Lung (tissue), 11 donors: ENCODE measurements at regions not wholly inside any gene's neighbourhood (a gene's known extent, or its start where the extent isn't known, plus 50 kb on each side); places are given as distances from the start of the nearest gene placed in this dataset.

ENCODE experiments used
- ATAC-seq: fragments of 200-7000 bp; cut with Tn5 transposase; one replicate; pipeline ENCODE4 v1.9.1; 2020; ENCODE audit warnings: moderate number of reproducible peaks; ENCODE audit not compliant: insufficient read depth, low FRiP score
- DNase-seq, 3 donors: peaks; one replicate each; pipeline ENCODE4 v3.0.0-alpha.2; 2013 to 2017
- H3K27ac ChIP-seq, 2 donors: one replicate each; pipeline ENCODE4 v1.5.1; 2013; ENCODE audit warnings: mild to moderate bottlenecking in 2 of 2, moderate library complexity in 2 of 2, control low read depth in 1 of 2, inconsistent platforms in 1 of 2, low read depth in 1 of 2, low read length in 1 of 2
- H3K27me3 ChIP-seq, 3 donors: one replicate each; pipeline ENCODE4 v1.5.1; 2013; ENCODE audit warnings: low read length in 2 of 3; ENCODE audit not compliant: control insufficient read depth in 3 of 3, insufficient read depth in 3 of 3
- H3K36me3 ChIP-seq, 4 donors: one replicate each; pipeline ENCODE4 v1.5.1; 2013; ENCODE audit warnings: low read length in 4 of 4, mild to moderate bottlenecking in 1 of 4, moderate library complexity in 1 of 4; ENCODE audit not compliant: control insufficient read depth in 4 of 4, insufficient read depth in 4 of 4
- H3K4me1 ChIP-seq, 5 donors: one replicate each; pipeline ENCODE4 v1.5.1; 2013; ENCODE audit warnings: low read length in 5 of 5, mild to moderate bottlenecking in 2 of 5, moderate library complexity in 1 of 5; ENCODE audit not compliant: control insufficient read depth in 5 of 5, insufficient read depth in 5 of 5
- H3K4me3 ChIP-seq: one replicate; pipeline ENCODE4 v1.5.1; 2013; ENCODE audit warnings: mild to moderate bottlenecking, control low read depth, moderate library complexity
- H3K9ac ChIP-seq, 2 donors: one replicate each; pipeline ENCODE4 v1.5.1; 2013; ENCODE audit warnings: low read length in 2 of 2, control low read depth in 1 of 2; ENCODE audit not compliant: insufficient read depth in 1 of 2
- H3K9me3 ChIP-seq, 4 donors: one replicate each; pipeline ENCODE4 v1.5.1; 2013; ENCODE audit warnings: low read length in 3 of 4, mild to moderate bottlenecking in 1 of 4, moderate library complexity in 1 of 4; ENCODE audit not compliant: control insufficient read depth in 4 of 4, insufficient read depth in 3 of 4
- WGBS, 2 donors: extraction: QIAGEN DNeasy Blood & Tissue Kit; methylation state at CpG; one replicate each; pipeline ENCODE4 v1.1.7; 2013; 5-methylcytosine and 5-hydroxymethylcytosine counted together
- TF ChIP-seq, protein P1 (sequence below): IDR thresholded peaks from 2 replicates; pipeline ENCODE4 v1.5.1; 2012; ENCODE audit warnings: mild to moderate bottlenecking; ENCODE audit errors: control extremely low read depth, extremely low read depth
- donor health status: control.
- donor health status: control.
- donor health status: Bipolar disorder and iron deficiency.
- donor health status: healthy.
- donor health status: DM: yes; HTN: yes; CAD: no.

GRCh38 chr20:52420805-52421204, 229.2 kb upstream of the ZFP64 start:
- peaks cover 0 to 8% (median 2%) of the 10 kb centered on the region in 4 donors for H3K9me3 ChIP-seq
- ATAC-seq (no peak), DNase-seq (no peak)
- no peak overlapping the region for H3K27ac ChIP-seq
- H3K4me1 ChIP-seq, result peaks cover 0 to 12% (median 0%) of the 10 kb centered on the region in 5 donors
- TF ChIP-seq, protein P1, sequence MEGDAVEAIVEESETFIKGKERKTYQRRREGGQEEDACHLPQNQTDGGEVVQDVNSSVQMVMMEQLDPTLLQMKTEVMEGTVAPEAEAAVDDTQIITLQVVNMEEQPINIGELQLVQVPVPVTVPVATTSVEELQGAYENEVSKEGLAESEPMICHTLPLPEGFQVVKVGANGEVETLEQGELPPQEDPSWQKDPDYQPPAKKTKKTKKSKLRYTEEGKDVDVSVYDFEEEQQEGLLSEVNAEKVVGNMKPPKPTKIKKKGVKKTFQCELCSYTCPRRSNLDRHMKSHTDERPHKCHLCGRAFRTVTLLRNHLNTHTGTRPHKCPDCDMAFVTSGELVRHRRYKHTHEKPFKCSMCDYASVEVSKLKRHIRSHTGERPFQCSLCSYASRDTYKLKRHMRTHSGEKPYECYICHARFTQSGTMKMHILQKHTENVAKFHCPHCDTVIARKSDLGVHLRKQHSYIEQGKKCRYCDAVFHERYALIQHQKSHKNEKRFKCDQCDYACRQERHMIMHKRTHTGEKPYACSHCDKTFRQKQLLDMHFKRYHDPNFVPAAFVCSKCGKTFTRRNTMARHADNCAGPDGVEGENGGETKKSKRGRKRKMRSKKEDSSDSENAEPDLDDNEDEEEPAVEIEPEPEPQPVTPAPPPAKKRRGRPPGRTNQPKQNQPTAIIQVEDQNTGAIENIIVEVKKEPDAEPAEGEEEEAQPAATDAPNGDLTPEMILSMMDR, result no peak
- no peaks in the 10 kb centered on the region for H3K27me3 ChIP-seq
- no peak overlapping the region for H3K9ac ChIP-seq
- WGBS, 2 donors, result 89 to 93% methylated on average over 3 of the region's 3 CpGs
- no peaks in the 10 kb centered on the region for H3K36me3 ChIP-seq
- H3K4me3 ChIP-seq, result no peak overlapping the region

DNA sequence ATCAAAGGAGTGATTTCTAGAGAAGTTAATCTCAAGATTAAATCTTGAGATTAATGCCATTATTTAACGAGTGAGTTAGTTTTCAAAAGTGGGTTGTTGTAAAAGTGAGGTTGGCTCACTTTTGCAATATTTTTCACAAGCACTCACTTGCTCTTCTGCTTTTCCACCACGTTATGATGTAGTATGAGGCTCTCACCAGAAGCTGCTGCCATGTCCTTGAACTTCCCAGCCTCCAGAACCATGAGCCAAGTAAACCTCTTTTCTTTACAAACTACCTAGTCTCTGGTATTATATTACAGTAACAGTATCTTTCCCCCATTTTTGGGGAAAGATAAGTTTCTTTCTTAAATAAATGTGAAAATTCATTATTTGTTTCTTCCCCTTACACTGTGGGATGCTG, 227.6 kb upstream of the ZFP64 start:
- TF ChIP-seq, protein P1, result no peak
- 61 to 68% methylated on average over 2 of the region's 2 CpGs for WGBS, 2 donors
- H3K27me3 ChIP-seq, result no peaks in the 10 kb centered on the region

DNA sequence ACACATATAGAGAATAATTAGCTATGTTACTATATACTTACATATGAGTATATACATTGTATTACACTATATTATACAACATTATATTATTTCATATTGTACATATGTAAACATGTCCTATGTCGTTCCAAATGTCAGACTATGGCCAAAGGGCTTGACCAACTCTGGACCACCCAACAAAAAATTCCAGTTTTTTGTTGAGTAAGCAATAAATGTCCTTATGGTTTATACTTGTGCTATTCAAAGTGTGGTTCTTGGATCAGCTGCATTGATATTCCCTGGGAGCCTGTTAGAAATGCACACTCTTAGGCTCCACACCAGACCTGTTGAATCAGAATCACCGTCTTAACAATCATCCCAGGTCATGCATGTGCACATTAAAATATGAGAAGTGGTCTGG, 225.4 kb upstream of the ZFP64 start:
- ATAC-seq (no peak), DNase-seq (no peak)
- WGBS, 2 donors, result 81 to 85% methylated on average over 2 of the region's 2 CpGs
- TF ChIP-seq, protein P1, result no peak
- Histone ChIP-seq H3K9ac (no peak overlapping the region), H3K4me3 (no peak overlapping the region), H3K36me3 (no peaks in the 10 kb centered on the region), H3K4me1 (no peaks in the 10 kb centered on the region), H3K27ac (no peak overlapping the region), H3K27me3 (no peaks in the 10 kb centered on the region), H3K9me3 (peaks cover 0 to 3% (median 0%) of the 10 kb centered on the region in 4 donors)

More for the DNA sequence above, 227.6 kb upstream of the ZFP64 start:
- no peaks in the 10 kb centered on the region for H3K36me3 ChIP-seq
- ATAC-seq, result no peak
- no peak overlapping the region for H3K9ac ChIP-seq
- no peak for DNase-seq
- no peak overlapping the region for H3K4me3 ChIP-seq
- H3K9me3 ChIP-seq, result peaks cover 0 to 7% (median 2%) of the 10 kb centered on the region in 4 donors
- H3K4me1 ChIP-seq, result peaks cover 0 to 8% (median 0%) of the 10 kb centered on the region in 5 donors
- no peak overlapping the region for H3K27ac ChIP-seq

DNA sequence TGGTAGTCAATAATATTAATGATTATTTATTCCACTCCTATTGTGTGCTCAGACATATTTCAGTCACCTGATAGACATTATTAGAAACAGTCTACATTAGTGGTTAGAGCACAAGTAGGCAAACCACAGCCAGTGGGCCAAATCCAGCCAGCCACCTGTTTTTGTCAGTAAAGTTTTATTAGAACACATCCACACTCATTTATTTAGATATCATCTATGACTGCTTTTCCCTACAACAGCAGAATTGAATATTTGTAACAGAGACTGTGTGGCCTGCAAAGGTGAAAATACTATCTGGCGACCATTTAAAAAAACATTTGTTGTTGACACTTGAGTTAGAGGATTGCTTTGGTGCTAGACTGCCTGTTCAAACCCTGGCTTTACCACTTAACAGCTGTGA, 220.0 kb upstream of the ZFP64 start:
- Histone ChIP-seq H3K36me3 (no peaks in the 10 kb centered on the region), H3K27ac (no peak overlapping the region), H3K27me3 (no peaks in the 10 kb centered on the region), H3K9ac (no peak overlapping the region), H3K9me3 (no peaks in the 10 kb centered on the region), H3K4me3 (no peak overlapping the region), H3K4me1 (peaks cover 0 to 8% (median 0%) of the 10 kb centered on the region in 5 donors)
- no peak for ATAC-seq
- no peak for DNase-seq
- TF ChIP-seq, protein P1, result no peak
- 92 to 95% methylated on average over 1 of the region's 1 CpG for WGBS, 2 donors
